SK-N-SH (cell line): ENCODE measurements at regions not wholly inside any gene's neighbourhood (a gene's known extent, or its start where the extent isn't known, plus 50 kb on each side); places are given as distances from the start of the nearest gene placed in this dataset.

Experiments used
- CTCF ChIA-PET: fragments of 300-600, 350-600 bp; formaldehyde crosslinking; extraction: SDS; loops from one replicate; lab custom pipeline; 2021; lab: Yijun Ruan, JAX
- POLR2A ChIA-PET: fragments of 350-600 bp; sonication (Branson Sonifier 250); formaldehyde crosslinking; extraction: SDS; loops from one replicate; lab custom pipeline; 2020; ENCODE audit warnings: antibody characterized with exemption, inconsistent platforms; lab: Yijun Ruan, JAX
- DNase-seq: peaks from one replicate; pipeline ENCODE4 v3.0.0; 2012
- H2AFZ ChIP-seq: fragments of 200-600 bp; sonication (generic); 2 replicates; pipeline ENCODE4 v1.8.1; 2016; ENCODE audit warnings: antibody characterized with exemption, mild to moderate bottlenecking, low read depth
- H3F3A ChIP-seq: fragments of 200-600 bp; sonication (generic); replicated peaks from 2 replicates; pipeline ENCODE3; 2016; ENCODE audit warnings: antibody characterized with exemption, mild to moderate bottlenecking; ENCODE audit not compliant: insufficient read depth
- H3K27ac ChIP-seq, 2 experiments: fragments of 200-500 bp in 1 of 2; fragments of 200-600 bp in 1 of 2; sonication (Bioruptor generic) in 1 of 2; sonication (generic), shearing (Covaris generic) in 1 of 2; 2 replicates each; pipeline versions ENCODE4 v1.5.1 to v1.6.1; 2014 to 2016; ENCODE audit warnings: low read depth in 2 of 2, inconsistent platforms in 1 of 2, low read length in 1 of 2, mild to moderate bottlenecking in 1 of 2, mixed read lengths in 1 of 2
- H3K27me3 ChIP-seq: fragments of 200-600 bp; sonication (generic), shearing (Covaris generic); 2 replicates; pipeline ENCODE4 v1.6.1; 2016; ENCODE audit warnings: mixed run types; ENCODE audit not compliant: insufficient read depth
- H3K36me3 ChIP-seq, 2 experiments: fragments of 200-500 bp in 1 of 2; fragments of 200-600 bp in 1 of 2; sonication (Bioruptor generic) in 1 of 2; sonication (generic) in 1 of 2; replicated peaks in 1 of 2; 2 replicates each; pipeline versions ENCODE3 to v1.5.1; 2014 to 2016; ENCODE audit warnings: low read length in 1 of 2, mild to moderate bottlenecking in 1 of 2; ENCODE audit not compliant: insufficient read depth in 2 of 2, control insufficient read depth in 1 of 2
- H3K4me1 ChIP-seq, 2 experiments: fragments of 200-500 bp in 1 of 2; fragments of 200-600 bp in 1 of 2; sonication (Bioruptor generic) in 1 of 2; sonication (generic), shearing (Covaris generic) in 1 of 2; 2 replicates each; pipeline versions ENCODE4 v1.5.1 to v1.6.1; 2014 to 2016; ENCODE audit warnings: low read depth in 1 of 2, low read length in 1 of 2, mixed run types in 1 of 2; ENCODE audit not compliant: insufficient read depth in 2 of 2, control insufficient read depth in 1 of 2
- H3K4me2 ChIP-seq: fragments of 200-600 bp; sonication (generic), shearing (Covaris generic); 2 replicates; pipeline ENCODE4 v1.6.1; 2017; ENCODE audit warnings: mixed run types
- H3K4me3 ChIP-seq, 2 experiments: fragments of 200-500 bp in 1 of 2; fragments of 200-600 bp in 1 of 2; sonication (Bioruptor generic) in 1 of 2; sonication (generic), shearing (Covaris generic) in 1 of 2; 2 replicates each; pipeline versions ENCODE4 v1.5.1 to v1.8.1; 2014 to 2016; ENCODE audit warnings: low read depth in 2 of 2, inconsistent platforms in 1 of 2, low read length in 1 of 2, mild to moderate bottlenecking in 1 of 2, mixed read lengths in 1 of 2, moderate library complexity in 1 of 2
- H3K79me2 ChIP-seq: fragments of 200-600 bp; sonication (generic); 2 replicates; pipeline ENCODE4 v1.8.1; 2017; ENCODE audit warnings: mild to moderate bottlenecking; ENCODE audit not compliant: insufficient read depth
- H3K9ac ChIP-seq: fragments of 200-600 bp; sonication (generic); 2 replicates; pipeline ENCODE4 v1.6.1; 2017; ENCODE audit warnings: mixed run types
- H3K9me2 ChIP-seq: fragments of 200-600 bp; sonication (generic); 2 replicates; pipeline ENCODE4 v1.6.1; 2017; ENCODE audit warnings: mixed run types
- H3K9me3 ChIP-seq: fragments of 200-600 bp; sonication (generic); 2 replicates; pipeline ENCODE4 v1.6.1; 2017; ENCODE audit warnings: mixed run types, mild to moderate bottlenecking, moderate library complexity
- H4K20me1 ChIP-seq: fragments of 200-600 bp; sonication (generic); 2 replicates; pipeline ENCODE4 v1.6.1; 2017; ENCODE audit warnings: mild to moderate bottlenecking, mixed run types; ENCODE audit not compliant: insufficient read depth
- CHD2 ChIP-seq: fragments of 150-350 bp; IDR thresholded peaks from 2 replicates; pipeline ENCODE4 v1.6.1; 2018; ENCODE audit warnings: low read length; ENCODE audit not compliant: partially characterized antibody
- CTCF ChIP-seq: fragments of 200-600 bp; sonication (generic); IDR thresholded peaks from 2 replicates; pipeline ENCODE4 v1.6.1; 2017; ENCODE audit warnings: antibody characterized with exemption, mild to moderate bottlenecking, moderate library complexity
- EP300 ChIP-seq, 2 experiments: IDR thresholded peaks; 2 replicates each; pipeline versions ENCODE4 v1.4.0 to v1.6.1; 2012; ENCODE audit warnings: borderline replicate concordance in 1 of 2, low read depth in 1 of 2, low read length in 1 of 2
- FOXJ3 ChIP-seq: sonication (generic); formaldehyde crosslinking; IDR thresholded peaks from 2 replicates; pipeline ENCODE4 v1.5.1; 2020; ENCODE audit warnings: mild to moderate bottlenecking, missing genetic modification reagents
- FOXM1 ChIP-seq: IDR thresholded peaks from 2 replicates; pipeline ENCODE4 v1.4.0; 2012; ENCODE audit warnings: low read depth, mild to moderate bottlenecking
- IRF3 ChIP-seq: fragments of 150-350 bp; IDR thresholded peaks from 2 replicates; pipeline ENCODE4 v1.6.1; 2016; ENCODE audit warnings: mild to moderate bottlenecking, low read depth, low read length
- MEF2A ChIP-seq: IDR thresholded peaks from 2 replicates; pipeline ENCODE4 v1.4.0; 2012; ENCODE audit warnings: low read depth, borderline replicate concordance
- NRF1 ChIP-seq: IDR thresholded peaks from 2 replicates; pipeline ENCODE4 v1.6.1; 2012; ENCODE audit warnings: low read depth, mild to moderate bottlenecking, low read length
- POLR2AphosphoS5 ChIP-seq: IDR thresholded peaks from 2 replicates; pipeline ENCODE4 v1.6.1; 2012; ENCODE audit warnings: low read depth, low read length
- RAD21 ChIP-seq: IDR thresholded peaks from 2 replicates; pipeline ENCODE4 v1.6.1; 2012; ENCODE audit warnings: mild to moderate bottlenecking, low read length
- RCOR1 ChIP-seq: fragments of 150-350 bp; IDR thresholded peaks from 2 replicates; pipeline ENCODE4 v1.6.1; 2017; ENCODE audit warnings: antibody characterized with exemption, low read length
- REST ChIP-seq: IDR thresholded peaks from 2 replicates; pipeline ENCODE4 v1.6.1; 2012; ENCODE audit warnings: mild to moderate bottlenecking, low read depth, low read length, moderate library complexity
- SIN3A ChIP-seq: IDR thresholded peaks from 2 replicates; pipeline ENCODE4 v1.6.1; 2012; ENCODE audit warnings: low read depth, mild to moderate bottlenecking, low read length, moderate library complexity, borderline replicate concordance
- SMC3 ChIP-seq: IDR thresholded peaks from 2 replicates; pipeline ENCODE4 v1.6.1; 2012; ENCODE audit warnings: low read depth, low read length, improper control_type of control experiment
- TAF1 ChIP-seq: IDR thresholded peaks from 2 replicates; pipeline ENCODE4 v1.6.1; 2012; ENCODE audit warnings: low read depth, mild to moderate bottlenecking, low read length, moderate library complexity, borderline replicate concordance
- TEAD4 ChIP-seq: IDR thresholded peaks from 2 replicates; pipeline ENCODE4 v1.4.0; 2012; ENCODE audit warnings: mild to moderate bottlenecking, borderline replicate concordance; ENCODE audit not compliant: insufficient read depth
- USF1 ChIP-seq: IDR thresholded peaks from 2 replicates; pipeline ENCODE4 v1.4.0; 2012; ENCODE audit warnings: low read depth, borderline replicate concordance
- YY1 ChIP-seq: IDR thresholded peaks from 2 replicates; pipeline ENCODE4 v1.4.0; 2012; ENCODE audit warnings: low read depth, mild to moderate bottlenecking
- ZBTB33 ChIP-seq: IDR thresholded peaks from 2 replicates; pipeline ENCODE4 v1.4.0; 2012; ENCODE audit warnings: low read depth, borderline replicate concordance
- WGBS: methylation state at CpG from one replicate; pipeline ENCODE4 v1.1.6; 2017; ENCODE audit warnings: low lambda C conversion rate; 5-methylcytosine and 5-hydroxymethylcytosine counted together
- TF ChIP-seq, protein P1 (sequence below): fragments of 150-350 bp; IDR thresholded peaks from 2 replicates; pipeline ENCODE4 v1.6.1; 2017; ENCODE audit warnings: antibody characterized with exemption, low read length, low read depth, borderline replicate concordance

- no peak overlapping the region for H3K9ac ChIP-seq
- CTCF ChIA-PET = no interaction called here
- no peaks in the 10 kb centered on the region for H3K27me3 ChIP-seq
- no peak for DNase-seq
- H3K4me2 ChIP-seq = no peak overlapping the region
- WGBS = 57% methylated on average over 5 of the region's 5 CpGs
- no peak overlapping the region for H3K27ac ChIP-seq
- no peaks in the 10 kb centered on the region for H3K4me1 ChIP-seq
- H2AFZ ChIP-seq = no peak overlapping the region
- H3K36me3 ChIP-seq = no peaks in the 10 kb centered on the region
- H3K79me2 ChIP-seq = no peaks in the 10 kb centered on the region
- H3K9me3 ChIP-seq = no peaks in the 10 kb centered on the region
- no peaks in the 10 kb centered on the region for H3K9me2 ChIP-seq
- TF ChIP-seq RCOR1 (no peak), TEAD4 (no peak), CHD2 (no peak), NRF1 (no peak), TAF1 (no peak), ZBTB33 (no peak), FOXJ3 (CRISPR knock-in tag) (no peak), EP300 (IDR thresholded peaks at IDR 0.05; ENCODE audit: borderline replicate concordance in 1 of 2, low read depth in 1 of 2, low read length in 1 of 2) (no peak), MEF2A (no peak), CTCF (no peak), SMC3 (no peak), RAD21 (no peak), REST (no peak), YY1 (no peak), USF1 (no peak), SIN3A (no peak), POLR2AphosphoS5 (no peak), FOXM1 (no peak), IRF3 (no peak)
- TF ChIP-seq, protein P1, sequence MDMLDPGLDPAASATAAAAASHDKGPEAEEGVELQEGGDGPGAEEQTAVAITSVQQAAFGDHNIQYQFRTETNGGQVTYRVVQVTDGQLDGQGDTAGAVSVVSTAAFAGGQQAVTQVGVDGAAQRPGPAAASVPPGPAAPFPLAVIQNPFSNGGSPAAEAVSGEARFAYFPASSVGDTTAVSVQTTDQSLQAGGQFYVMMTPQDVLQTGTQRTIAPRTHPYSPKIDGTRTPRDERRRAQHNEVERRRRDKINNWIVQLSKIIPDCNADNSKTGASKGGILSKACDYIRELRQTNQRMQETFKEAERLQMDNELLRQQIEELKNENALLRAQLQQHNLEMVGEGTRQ = no peak
- TF ChIP-seq, all 33 proteins: peak for 0
- Histone ChIP-seq H3K4me3 (no peak overlapping the region), H4K20me1 (no peaks in the 10 kb centered on the region), H3F3A (no peaks in the 10 kb centered on the region)
- POLR2A ChIA-PET = no interaction called here
Observed at GRCh38 chr4:97404876-97405523, 738.3 kb downstream of the STPG2 start.
